ENCODE measurements at regions not wholly inside any gene's neighbourhood (a gene's known extent, or its start where the extent isn't known, plus 50 kb on each side); places are given as distances from the start of the nearest gene placed in this dataset.

DNA sequence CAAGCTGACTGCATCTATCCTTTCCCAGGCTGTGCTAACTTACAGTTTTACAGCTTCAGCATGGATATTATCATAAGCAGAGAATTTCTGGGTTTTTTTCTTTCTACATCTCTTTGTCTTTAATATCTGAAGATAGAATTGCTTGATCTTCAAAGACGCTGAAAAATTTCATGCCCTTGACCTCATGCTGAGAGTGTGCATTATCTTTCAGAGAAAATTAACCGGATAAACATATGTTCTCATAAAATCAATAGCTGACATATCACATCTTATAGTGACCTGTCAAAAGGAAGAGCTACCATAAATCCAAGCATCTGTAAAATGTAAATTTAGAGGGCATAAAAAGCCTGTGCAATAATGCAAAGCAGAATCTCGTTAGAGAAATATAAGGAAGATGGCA is 1704.1 kb upstream of the FLRT2 start:
- TF ChIP-seq POLR2A (IDR thresholded peaks at IDR 0.05; ENCODE audit: extremely low read depth, insufficient read length) = no peak
- TF ChIP-seq, protein P1, sequence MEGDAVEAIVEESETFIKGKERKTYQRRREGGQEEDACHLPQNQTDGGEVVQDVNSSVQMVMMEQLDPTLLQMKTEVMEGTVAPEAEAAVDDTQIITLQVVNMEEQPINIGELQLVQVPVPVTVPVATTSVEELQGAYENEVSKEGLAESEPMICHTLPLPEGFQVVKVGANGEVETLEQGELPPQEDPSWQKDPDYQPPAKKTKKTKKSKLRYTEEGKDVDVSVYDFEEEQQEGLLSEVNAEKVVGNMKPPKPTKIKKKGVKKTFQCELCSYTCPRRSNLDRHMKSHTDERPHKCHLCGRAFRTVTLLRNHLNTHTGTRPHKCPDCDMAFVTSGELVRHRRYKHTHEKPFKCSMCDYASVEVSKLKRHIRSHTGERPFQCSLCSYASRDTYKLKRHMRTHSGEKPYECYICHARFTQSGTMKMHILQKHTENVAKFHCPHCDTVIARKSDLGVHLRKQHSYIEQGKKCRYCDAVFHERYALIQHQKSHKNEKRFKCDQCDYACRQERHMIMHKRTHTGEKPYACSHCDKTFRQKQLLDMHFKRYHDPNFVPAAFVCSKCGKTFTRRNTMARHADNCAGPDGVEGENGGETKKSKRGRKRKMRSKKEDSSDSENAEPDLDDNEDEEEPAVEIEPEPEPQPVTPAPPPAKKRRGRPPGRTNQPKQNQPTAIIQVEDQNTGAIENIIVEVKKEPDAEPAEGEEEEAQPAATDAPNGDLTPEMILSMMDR (IDR thresholded peaks at IDR 0.05; ENCODE audit: low read depth, low read length) = no peak
- TF ChIP-seq, protein P2, sequence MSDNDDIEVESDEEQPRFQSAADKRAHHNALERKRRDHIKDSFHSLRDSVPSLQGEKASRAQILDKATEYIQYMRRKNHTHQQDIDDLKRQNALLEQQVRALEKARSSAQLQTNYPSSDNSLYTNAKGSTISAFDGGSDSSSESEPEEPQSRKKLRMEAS (IDR thresholded peaks at IDR 0.05; ENCODE audit: low read depth, low read length) = no peak
- TF ChIP-seq MYC (IDR thresholded peaks at IDR 0.05; ENCODE audit: low read depth, low read length) = no peak

All from NB4 (cell line).